SK-N-SH (cell line): ENCODE measurements at regions not wholly inside any gene's neighbourhood (a gene's known extent, or its start where the extent isn't known, plus 50 kb on each side); places are given as distances from the start of the nearest gene placed in this dataset.

ENCODE experiments used
- CTCF ChIA-PET: fragments of 300-600, 350-600 bp; formaldehyde crosslinking; extraction: SDS; loops from one replicate; lab custom pipeline; 2021; lab: Yijun Ruan, JAX
- POLR2A ChIA-PET: fragments of 350-600 bp; sonication (Branson Sonifier 250); formaldehyde crosslinking; extraction: SDS; loops from one replicate; lab custom pipeline; 2020; ENCODE audit warnings: antibody characterized with exemption, inconsistent platforms; lab: Yijun Ruan, JAX
- DNase-seq: peaks from one replicate; pipeline ENCODE4 v3.0.0; 2012
- H2AFZ ChIP-seq: fragments of 200-600 bp; sonication (generic); 2 replicates; pipeline ENCODE4 v1.8.1; 2016; ENCODE audit warnings: antibody characterized with exemption, mild to moderate bottlenecking, low read depth
- H3F3A ChIP-seq: fragments of 200-600 bp; sonication (generic); replicated peaks from 2 replicates; pipeline ENCODE3; 2016; ENCODE audit warnings: antibody characterized with exemption, mild to moderate bottlenecking; ENCODE audit not compliant: insufficient read depth
- H3K27ac ChIP-seq, 2 experiments: fragments of 200-500 bp in 1 of 2; fragments of 200-600 bp in 1 of 2; sonication (Bioruptor generic) in 1 of 2; sonication (generic), shearing (Covaris generic) in 1 of 2; 2 replicates each; pipeline versions ENCODE4 v1.5.1 to v1.6.1; 2014 to 2016; ENCODE audit warnings: low read depth in 2 of 2, inconsistent platforms in 1 of 2, low read length in 1 of 2, mild to moderate bottlenecking in 1 of 2, mixed read lengths in 1 of 2
- H3K27me3 ChIP-seq: fragments of 200-600 bp; sonication (generic), shearing (Covaris generic); 2 replicates; pipeline ENCODE4 v1.6.1; 2016; ENCODE audit warnings: mixed run types; ENCODE audit not compliant: insufficient read depth
- H3K36me3 ChIP-seq, 2 experiments: fragments of 200-500 bp in 1 of 2; fragments of 200-600 bp in 1 of 2; sonication (Bioruptor generic) in 1 of 2; sonication (generic) in 1 of 2; replicated peaks in 1 of 2; 2 replicates each; pipeline versions ENCODE3 to v1.5.1; 2014 to 2016; ENCODE audit warnings: low read length in 1 of 2, mild to moderate bottlenecking in 1 of 2; ENCODE audit not compliant: insufficient read depth in 2 of 2, control insufficient read depth in 1 of 2
- H3K4me1 ChIP-seq, 2 experiments: fragments of 200-500 bp in 1 of 2; fragments of 200-600 bp in 1 of 2; sonication (Bioruptor generic) in 1 of 2; sonication (generic), shearing (Covaris generic) in 1 of 2; 2 replicates each; pipeline versions ENCODE4 v1.5.1 to v1.6.1; 2014 to 2016; ENCODE audit warnings: low read depth in 1 of 2, low read length in 1 of 2, mixed run types in 1 of 2; ENCODE audit not compliant: insufficient read depth in 2 of 2, control insufficient read depth in 1 of 2
- H3K4me2 ChIP-seq: fragments of 200-600 bp; sonication (generic), shearing (Covaris generic); 2 replicates; pipeline ENCODE4 v1.6.1; 2017; ENCODE audit warnings: mixed run types
- H3K4me3 ChIP-seq, 2 experiments: fragments of 200-500 bp in 1 of 2; fragments of 200-600 bp in 1 of 2; sonication (Bioruptor generic) in 1 of 2; sonication (generic), shearing (Covaris generic) in 1 of 2; 2 replicates each; pipeline versions ENCODE4 v1.5.1 to v1.8.1; 2014 to 2016; ENCODE audit warnings: low read depth in 2 of 2, inconsistent platforms in 1 of 2, low read length in 1 of 2, mild to moderate bottlenecking in 1 of 2, mixed read lengths in 1 of 2, moderate library complexity in 1 of 2
- H3K79me2 ChIP-seq: fragments of 200-600 bp; sonication (generic); 2 replicates; pipeline ENCODE4 v1.8.1; 2017; ENCODE audit warnings: mild to moderate bottlenecking; ENCODE audit not compliant: insufficient read depth
- H3K9ac ChIP-seq: fragments of 200-600 bp; sonication (generic); 2 replicates; pipeline ENCODE4 v1.6.1; 2017; ENCODE audit warnings: mixed run types
- H3K9me2 ChIP-seq: fragments of 200-600 bp; sonication (generic); 2 replicates; pipeline ENCODE4 v1.6.1; 2017; ENCODE audit warnings: mixed run types
- H3K9me3 ChIP-seq: fragments of 200-600 bp; sonication (generic); 2 replicates; pipeline ENCODE4 v1.6.1; 2017; ENCODE audit warnings: mixed run types, mild to moderate bottlenecking, moderate library complexity
- H4K20me1 ChIP-seq: fragments of 200-600 bp; sonication (generic); 2 replicates; pipeline ENCODE4 v1.6.1; 2017; ENCODE audit warnings: mild to moderate bottlenecking, mixed run types; ENCODE audit not compliant: insufficient read depth
- ELF1 ChIP-seq: IDR thresholded peaks from 2 replicates; pipeline ENCODE4 v1.4.0; 2012
- EP300 ChIP-seq, 2 experiments: IDR thresholded peaks; 2 replicates each; pipeline versions ENCODE4 v1.4.0 to v1.6.1; 2012; ENCODE audit warnings: borderline replicate concordance in 1 of 2, low read depth in 1 of 2, low read length in 1 of 2
- EZH2phosphoT487 ChIP-seq: fragments of 200-600 bp; sonication (generic); IDR thresholded peaks from 2 replicates; pipeline ENCODE4 v1.6.1; 2017; ENCODE audit warnings: low read depth, mixed run types, mild to moderate bottlenecking, antibody characterized with exemption, moderate library complexity, borderline replicate concordance
- FOSL2 ChIP-seq: IDR thresholded peaks from 2 replicates; pipeline ENCODE4 v1.4.0; 2012; ENCODE audit warnings: low read depth, mild to moderate bottlenecking, moderate library complexity, borderline replicate concordance
- FOXM1 ChIP-seq: IDR thresholded peaks from 2 replicates; pipeline ENCODE4 v1.4.0; 2012; ENCODE audit warnings: low read depth, mild to moderate bottlenecking
- GATA2 ChIP-seq: sonication (generic); formaldehyde crosslinking; IDR thresholded peaks from 2 replicates; pipeline ENCODE4 v1.5.0; 2020; ENCODE audit warnings: mild to moderate bottlenecking, missing genetic modification reagents
- IRF3 ChIP-seq: fragments of 150-350 bp; IDR thresholded peaks from 2 replicates; pipeline ENCODE4 v1.6.1; 2016; ENCODE audit warnings: mild to moderate bottlenecking, low read depth, low read length
- MXI1 ChIP-seq: IDR thresholded peaks from 2 replicates; pipeline ENCODE4 v1.6.1; 2012; ENCODE audit warnings: mild to moderate bottlenecking, low read depth, low read length, improper control_type of control experiment
- PBX3 ChIP-seq: IDR thresholded peaks from 2 replicates; pipeline ENCODE4; 2012
- POLR2AphosphoS5 ChIP-seq: IDR thresholded peaks from 2 replicates; pipeline ENCODE4 v1.6.1; 2012; ENCODE audit warnings: low read depth, low read length
- RCOR1 ChIP-seq: fragments of 150-350 bp; IDR thresholded peaks from 2 replicates; pipeline ENCODE4 v1.6.1; 2017; ENCODE audit warnings: antibody characterized with exemption, low read length
- RXRA ChIP-seq: IDR thresholded peaks from 2 replicates; pipeline ENCODE4 v1.4.0; 2012; ENCODE audit warnings: low read depth, mild to moderate bottlenecking, borderline replicate concordance
- SMC3 ChIP-seq: IDR thresholded peaks from 2 replicates; pipeline ENCODE4 v1.6.1; 2012; ENCODE audit warnings: low read depth, low read length, improper control_type of control experiment
- TAF1 ChIP-seq: IDR thresholded peaks from 2 replicates; pipeline ENCODE4 v1.6.1; 2012; ENCODE audit warnings: low read depth, mild to moderate bottlenecking, low read length, moderate library complexity, borderline replicate concordance
- ZBTB33 ChIP-seq: IDR thresholded peaks from 2 replicates; pipeline ENCODE4 v1.4.0; 2012; ENCODE audit warnings: low read depth, borderline replicate concordance
- WGBS: methylation state at CpG from one replicate; pipeline ENCODE4 v1.1.6; 2017; ENCODE audit warnings: low lambda C conversion rate; 5-methylcytosine and 5-hydroxymethylcytosine counted together
- TF ChIP-seq, protein P1 (sequence below): fragments of 150-350 bp; IDR thresholded peaks from 2 replicates; pipeline ENCODE4 v1.6.1; 2017; ENCODE audit warnings: antibody characterized with exemption, low read length, low read depth, borderline replicate concordance
- TF ChIP-seq, protein P2 (sequence below): fragments of 200-600 bp; sonication (generic); IDR thresholded peaks from 2 replicates; pipeline ENCODE4 v1.6.1; 2017; ENCODE audit warnings: antibody characterized with exemption, mild to moderate bottlenecking, moderate library complexity

- no peaks in the 10 kb centered on the region for H3F3A ChIP-seq
- ChIA-PET CTCF (interaction anchor here (1.1 to 3.4 kb wide), 8 partner anchors 10 to 341 kb away, joined by 3 to 40 read pairs (median 6); no protein-coding TSS in a partner anchor), POLR2A (no interaction called here)
- H3K9me2 ChIP-seq: no peaks in the 10 kb centered on the region
- no peak for DNase-seq
- no peak overlapping the region for H3K4me3 ChIP-seq
- no peaks in the 10 kb centered on the region for H3K9me3 ChIP-seq
- H3K27me3 ChIP-seq: no peaks in the 10 kb centered on the region; the same call in 1 of the 2 replicates
- H4K20me1 ChIP-seq: no peaks in the 10 kb centered on the region
- no peaks in the 10 kb centered on the region for H3K36me3 ChIP-seq
- no peaks in the 10 kb centered on the region for H3K4me1 ChIP-seq
- H3K4me2 ChIP-seq: no peak overlapping the region
- TF ChIP-seq, protein P1, sequence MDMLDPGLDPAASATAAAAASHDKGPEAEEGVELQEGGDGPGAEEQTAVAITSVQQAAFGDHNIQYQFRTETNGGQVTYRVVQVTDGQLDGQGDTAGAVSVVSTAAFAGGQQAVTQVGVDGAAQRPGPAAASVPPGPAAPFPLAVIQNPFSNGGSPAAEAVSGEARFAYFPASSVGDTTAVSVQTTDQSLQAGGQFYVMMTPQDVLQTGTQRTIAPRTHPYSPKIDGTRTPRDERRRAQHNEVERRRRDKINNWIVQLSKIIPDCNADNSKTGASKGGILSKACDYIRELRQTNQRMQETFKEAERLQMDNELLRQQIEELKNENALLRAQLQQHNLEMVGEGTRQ: no peak
- TF ChIP-seq MXI1: no peak
- no peak for TF ChIP-seq ELF1
- TF ChIP-seq EP300 (IDR thresholded peaks at IDR 0.05; ENCODE audit: borderline replicate concordance in 1 of 2, low read depth in 1 of 2, low read length in 1 of 2): no peak
- TF ChIP-seq RXRA: no peak
- TF ChIP-seq, protein P2, sequence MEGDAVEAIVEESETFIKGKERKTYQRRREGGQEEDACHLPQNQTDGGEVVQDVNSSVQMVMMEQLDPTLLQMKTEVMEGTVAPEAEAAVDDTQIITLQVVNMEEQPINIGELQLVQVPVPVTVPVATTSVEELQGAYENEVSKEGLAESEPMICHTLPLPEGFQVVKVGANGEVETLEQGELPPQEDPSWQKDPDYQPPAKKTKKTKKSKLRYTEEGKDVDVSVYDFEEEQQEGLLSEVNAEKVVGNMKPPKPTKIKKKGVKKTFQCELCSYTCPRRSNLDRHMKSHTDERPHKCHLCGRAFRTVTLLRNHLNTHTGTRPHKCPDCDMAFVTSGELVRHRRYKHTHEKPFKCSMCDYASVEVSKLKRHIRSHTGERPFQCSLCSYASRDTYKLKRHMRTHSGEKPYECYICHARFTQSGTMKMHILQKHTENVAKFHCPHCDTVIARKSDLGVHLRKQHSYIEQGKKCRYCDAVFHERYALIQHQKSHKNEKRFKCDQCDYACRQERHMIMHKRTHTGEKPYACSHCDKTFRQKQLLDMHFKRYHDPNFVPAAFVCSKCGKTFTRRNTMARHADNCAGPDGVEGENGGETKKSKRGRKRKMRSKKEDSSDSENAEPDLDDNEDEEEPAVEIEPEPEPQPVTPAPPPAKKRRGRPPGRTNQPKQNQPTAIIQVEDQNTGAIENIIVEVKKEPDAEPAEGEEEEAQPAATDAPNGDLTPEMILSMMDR: no peak
- no peak for TF ChIP-seq ZBTB33
- no peak for TF ChIP-seq TAF1
- no peak for TF ChIP-seq FOXM1
- TF ChIP-seq POLR2AphosphoS5: no peak
- H3K79me2 ChIP-seq: no peaks in the 10 kb centered on the region
- WGBS: 0% methylated on average over 1 of the region's 1 CpG
- H3K9ac ChIP-seq: no peak overlapping the region
- H2AFZ ChIP-seq: no peak overlapping the region
- no peak overlapping the region for H3K27ac ChIP-seq
Observed at GRCh38 chr12:114167431-114167830, 201.3 kb upstream of the RBM19 start.

GRCh38 chr12:114166362-114166761 lies 200.2 kb upstream of the RBM19 start:
- Histone ChIP-seq H3K4me1 (no peaks in the 10 kb centered on the region), H3K9me3 (no peaks in the 10 kb centered on the region), H3K79me2 (no peaks in the 10 kb centered on the region), H3K4me2 (no peak overlapping the region), H3K9ac (no peak overlapping the region), H3K27me3 (no peaks in the 10 kb centered on the region; the same call in 1 of the 2 replicates), H3K36me3 (no peaks in the 10 kb centered on the region), H3K4me3 (peak overlapping the region in 1 of 2 experiments; percentile 41; a peak in 1 of 4 replicates), H2AFZ (no peak overlapping the region), H3K9me2 (no peaks in the 10 kb centered on the region), H3F3A (no peaks in the 10 kb centered on the region), H4K20me1 (no peaks in the 10 kb centered on the region), H3K27ac (no peak overlapping the region)
- CTCF ChIA-PET: interaction anchor here (0.6 to 3.4 kb wide), 29 partner anchors 9 to 348 kb away, joined by 3 to 40 read pairs (median 3); no protein-coding TSS in a partner anchor
- POLR2A ChIA-PET: no interaction called here
- 3% methylated on average over 7 of the region's 7 CpGs for WGBS
- peak; percentile 34 for DNase-seq
- TF ChIP-seq MXI1: no peak
- TF ChIP-seq ELF1: no peak
- TF ChIP-seq RCOR1: no peak
- TF ChIP-seq, protein P2: peak; percentile 66
- no peak for TF ChIP-seq FOSL2
- peak; percentile 62 for TF ChIP-seq SMC3
- TF ChIP-seq GATA2 (CRISPR knock-in tag): no peak
- no peak for TF ChIP-seq EZH2phosphoT487
- no peak for TF ChIP-seq FOXM1
- TF ChIP-seq IRF3: no peak
- TF ChIP-seq PBX3: no peak
- no peak for TF ChIP-seq RXRA
